ENCODE measurements at regions not wholly inside any gene's neighbourhood (a gene's known extent, or its start where the extent isn't known, plus 50 kb on each side); places are given as distances from the start of the nearest gene placed in this dataset.

DNA sequence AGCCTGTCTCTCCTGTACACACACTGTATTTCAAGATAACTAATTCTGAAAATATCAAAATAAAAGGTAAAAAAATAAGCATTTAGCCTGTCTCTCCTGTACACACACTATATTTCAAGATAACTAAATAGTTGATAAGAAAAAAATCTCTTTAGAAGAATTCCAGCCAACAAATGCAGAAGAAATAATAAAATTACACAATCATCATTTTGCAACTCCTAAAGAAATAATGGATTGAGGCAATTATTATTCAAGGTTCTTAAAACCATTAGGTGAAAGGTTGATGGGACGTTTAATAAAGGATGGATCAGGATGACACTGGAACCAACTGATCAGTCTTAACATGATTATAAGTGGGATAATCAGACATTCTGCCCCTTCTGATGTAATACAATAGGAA, 148.0 kb upstream of the FN1 start:
- TF ChIP-seq, protein P1, sequence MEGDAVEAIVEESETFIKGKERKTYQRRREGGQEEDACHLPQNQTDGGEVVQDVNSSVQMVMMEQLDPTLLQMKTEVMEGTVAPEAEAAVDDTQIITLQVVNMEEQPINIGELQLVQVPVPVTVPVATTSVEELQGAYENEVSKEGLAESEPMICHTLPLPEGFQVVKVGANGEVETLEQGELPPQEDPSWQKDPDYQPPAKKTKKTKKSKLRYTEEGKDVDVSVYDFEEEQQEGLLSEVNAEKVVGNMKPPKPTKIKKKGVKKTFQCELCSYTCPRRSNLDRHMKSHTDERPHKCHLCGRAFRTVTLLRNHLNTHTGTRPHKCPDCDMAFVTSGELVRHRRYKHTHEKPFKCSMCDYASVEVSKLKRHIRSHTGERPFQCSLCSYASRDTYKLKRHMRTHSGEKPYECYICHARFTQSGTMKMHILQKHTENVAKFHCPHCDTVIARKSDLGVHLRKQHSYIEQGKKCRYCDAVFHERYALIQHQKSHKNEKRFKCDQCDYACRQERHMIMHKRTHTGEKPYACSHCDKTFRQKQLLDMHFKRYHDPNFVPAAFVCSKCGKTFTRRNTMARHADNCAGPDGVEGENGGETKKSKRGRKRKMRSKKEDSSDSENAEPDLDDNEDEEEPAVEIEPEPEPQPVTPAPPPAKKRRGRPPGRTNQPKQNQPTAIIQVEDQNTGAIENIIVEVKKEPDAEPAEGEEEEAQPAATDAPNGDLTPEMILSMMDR (IDR thresholded peaks at IDR 0.05), result no peak
- Histone ChIP-seq H3K27me3 (no peaks in the 10 kb centered on the region), H3K36me3 (no peaks in the 10 kb centered on the region), H3K27ac (no peak overlapping the region), H3K4me1 (no peaks in the 10 kb centered on the region), H3K9me3 (no peaks in the 10 kb centered on the region), H3K4me3 (no peak overlapping the region)
- intact Hi-C loops (cut with DNase I), result no loop called here
- no peak for DNase-seq (ENCODE audit: low spot score in 2 of 2)

- DNase-seq (ENCODE audit: low spot score in 2 of 2), result no peak
- Histone ChIP-seq H3K4me3 (no peak overlapping the region), H3K36me3 (no peaks in the 10 kb centered on the region), H3K27ac (no peak overlapping the region), H3K27me3 (no peaks in the 10 kb centered on the region), H3K4me1 (no peaks in the 10 kb centered on the region), H3K9me3 (no peaks in the 10 kb centered on the region)
- intact Hi-C loops (cut with DNase I), result no loop called here
- TF ChIP-seq, protein P1 (IDR thresholded peaks at IDR 0.05), result no peak
These were observed 143.9 kb upstream of the FN1 start for GRCh38 chr2:215579809-215580208.

DNA sequence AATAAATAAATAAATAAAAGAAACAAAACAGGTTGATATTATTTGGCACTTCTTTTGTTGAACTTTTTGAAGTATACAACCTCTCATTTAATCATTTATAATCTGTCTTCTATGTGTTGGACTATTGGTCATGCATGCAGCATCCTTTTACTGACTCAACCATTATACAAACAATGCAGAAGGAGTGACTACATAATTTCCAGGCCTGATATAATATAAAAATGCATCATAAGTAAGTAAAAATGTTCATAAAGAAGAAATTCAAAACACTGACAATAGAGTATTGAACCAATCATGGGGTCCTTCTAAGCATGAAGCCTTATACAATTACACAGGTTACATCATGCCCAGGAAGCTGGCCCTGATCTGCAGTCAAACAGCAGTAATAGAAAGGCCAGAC, 141.5 kb upstream of the FN1 start:
- Histone ChIP-seq H3K27me3 (no peaks in the 10 kb centered on the region), H3K4me3 (no peak overlapping the region), H3K9me3 (no peaks in the 10 kb centered on the region), H3K27ac (no peak overlapping the region), H3K36me3 (no peaks in the 10 kb centered on the region), H3K4me1 (no peaks in the 10 kb centered on the region)
- TF ChIP-seq, protein P1 (IDR thresholded peaks at IDR 0.05), result no peak
- no peak for DNase-seq (ENCODE audit: low spot score in 2 of 2)
- intact Hi-C loops (cut with DNase I), result no loop called here

GRCh38 chr2:215576572-215576971, 140.7 kb upstream of the FN1 start:
- intact Hi-C loops (cut with DNase I), result no loop called here
- Histone ChIP-seq H3K27ac (no peak overlapping the region), H3K36me3 (no peaks in the 10 kb centered on the region), H3K4me3 (no peak overlapping the region), H3K4me1 (no peaks in the 10 kb centered on the region), H3K27me3 (no peaks in the 10 kb centered on the region), H3K9me3 (no peaks in the 10 kb centered on the region)
- no peak for DNase-seq (ENCODE audit: low spot score in 2 of 2)
- TF ChIP-seq, protein P1 (IDR thresholded peaks at IDR 0.05), result no peak

DNA sequence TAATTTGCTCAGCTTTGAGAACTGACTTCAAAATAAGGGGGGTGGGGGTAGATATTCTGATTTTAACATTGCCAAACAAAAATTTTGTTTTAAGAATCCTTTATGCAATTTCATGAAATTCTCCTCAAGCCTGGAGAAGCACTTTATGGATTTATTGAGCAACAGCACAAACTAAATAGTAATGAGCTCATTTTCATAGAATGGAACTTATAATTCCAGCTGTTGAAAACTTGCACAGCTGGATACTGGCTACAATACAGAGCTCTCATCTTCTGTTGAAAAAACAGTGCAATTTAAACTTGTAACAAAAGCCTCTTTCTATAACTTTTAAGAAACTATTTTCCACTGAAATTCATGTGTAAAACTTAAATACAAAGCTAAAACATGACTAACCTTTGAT, 137.6 kb upstream of the FN1 start:
- no peak for DNase-seq (ENCODE audit: low spot score in 2 of 2)
- H3K27me3 ChIP-seq, result no peaks in the 10 kb centered on the region
- no peak overlapping the region for H3K27ac ChIP-seq
- no peaks in the 10 kb centered on the region for H3K9me3 ChIP-seq
- H3K4me1 ChIP-seq, result no peaks in the 10 kb centered on the region
- H3K4me3 ChIP-seq, result no peak overlapping the region
- intact Hi-C loops (cut with DNase I), result no loop called here
- TF ChIP-seq, protein P1 (IDR thresholded peaks at IDR 0.05), result no peak
- no peaks in the 10 kb centered on the region for H3K36me3 ChIP-seq

GRCh38 chr2:215572341-215572848, 136.5 kb upstream of the FN1 start:
- TF ChIP-seq, protein P1 (IDR thresholded peaks at IDR 0.05), result no peak
- intact Hi-C loops (cut with DNase I), result no loop called here
- Histone ChIP-seq H3K4me1 (no peaks in the 10 kb centered on the region), H3K27ac (no peak overlapping the region), H3K4me3 (no peak overlapping the region), H3K9me3 (no peaks in the 10 kb centered on the region), H3K36me3 (no peaks in the 10 kb centered on the region), H3K27me3 (no peaks in the 10 kb centered on the region)
- no peak for DNase-seq (ENCODE audit: low spot score in 2 of 2)

Measured in ascending aorta (tissue), 2 donors.